SU-DHL-6 (cell line): ENCODE measurements at regions not wholly inside any gene's neighbourhood (a gene's known extent, or its start where the extent isn't known, plus 50 kb on each side); places are given as distances from the start of the nearest gene placed in this dataset.
"Not testable (repeated sequence)": the region's sequence is repeated elsewhere in the genome, so short reads cannot be mapped to it uniquely, and the experiment has no call there.

Source experiments
- CTCF ChIP-seq: fragments of 200-600 bp; sonication (generic); IDR thresholded peaks from one replicate; pipeline ENCODE4 v1.5.1; 2017; ENCODE audit warnings: antibody characterized with exemption, mild to moderate bottlenecking, low read length, moderate library complexity; ENCODE audit not compliant: insufficient read depth, poor library complexity, severe bottlenecking
- EZH2phosphoT487 ChIP-seq: fragments of 200-600 bp; sonication (generic), shearing (Covaris generic); conservative IDR thresholded peaks from 2 replicates; pipeline ENCODE4 v1.6.1; 2018; ENCODE audit warnings: mild to moderate bottlenecking, antibody characterized with exemption, low read length, moderate library complexity, mixed read lengths

- TF ChIP-seq CTCF, EZH2phosphoT487: not testable (repeated sequence)
Measured at GRCh38 chr10:91003379-91003778, 82.5 kb upstream of the ANKRD1 start.
